Mesothelial cell of epicardium (in vitro differentiated cells): ENCODE measurements at regions not wholly inside any gene's neighbourhood (a gene's known extent, or its start where the extent isn't known, plus 50 kb on each side); places are given as distances from the start of the nearest gene placed in this dataset.

ENCODE experiments used
- DNase-seq, 2 experiments: peaks; one replicate each; pipeline ENCODE4 v3.0.0; 2021; ENCODE audit warnings: low spot score in 2 of 2; ENCODE audit not compliant: unreplicated experiment in 2 of 2
- H3K27ac Mint-ChIP-seq: 2 replicates; pipeline ENCODE4 v1.8.0; 2021; ENCODE audit warnings: mixed read lengths
- H3K27me3 Mint-ChIP-seq: 2 replicates; pipeline ENCODE4 v1.8.0; 2021; ENCODE audit warnings: low read depth, mixed read lengths
- H3K36me3 Mint-ChIP-seq: 2 replicates; pipeline ENCODE4 v1.8.0; 2021; ENCODE audit warnings: mixed read lengths
- H3K4me1 Mint-ChIP-seq: 2 replicates; pipeline ENCODE4 v1.8.0; 2021; ENCODE audit warnings: mixed read lengths
- H3K4me3 Mint-ChIP-seq: 2 replicates; pipeline ENCODE4 v1.8.0; 2021; ENCODE audit warnings: mild to moderate bottlenecking, moderate library complexity, mixed read lengths
- H3K9me3 Mint-ChIP-seq: 2 replicates; pipeline ENCODE4 v1.8.0; 2021; ENCODE audit warnings: mixed read lengths
- TF ChIP-seq, protein P1 (sequence below): fragments of 200-600 bp; sonication (generic); IDR thresholded peaks from one replicate; pipeline ENCODE4 v1.5.0; 2021; ENCODE audit warnings: antibody characterized with exemption; ENCODE audit not compliant: unreplicated experiment

- Mint-ChIP-seq H3K4me1 (no peaks in the 10 kb centered on the region), H3K9me3 (no peaks in the 10 kb centered on the region), H3K27ac (no peak overlapping the region), H3K27me3 (peaks cover 8% of the 10 kb centered on the region), H3K36me3 (no peaks in the 10 kb centered on the region), H3K4me3 (no peak overlapping the region)
- no peak for DNase-seq
- TF ChIP-seq, protein P1, sequence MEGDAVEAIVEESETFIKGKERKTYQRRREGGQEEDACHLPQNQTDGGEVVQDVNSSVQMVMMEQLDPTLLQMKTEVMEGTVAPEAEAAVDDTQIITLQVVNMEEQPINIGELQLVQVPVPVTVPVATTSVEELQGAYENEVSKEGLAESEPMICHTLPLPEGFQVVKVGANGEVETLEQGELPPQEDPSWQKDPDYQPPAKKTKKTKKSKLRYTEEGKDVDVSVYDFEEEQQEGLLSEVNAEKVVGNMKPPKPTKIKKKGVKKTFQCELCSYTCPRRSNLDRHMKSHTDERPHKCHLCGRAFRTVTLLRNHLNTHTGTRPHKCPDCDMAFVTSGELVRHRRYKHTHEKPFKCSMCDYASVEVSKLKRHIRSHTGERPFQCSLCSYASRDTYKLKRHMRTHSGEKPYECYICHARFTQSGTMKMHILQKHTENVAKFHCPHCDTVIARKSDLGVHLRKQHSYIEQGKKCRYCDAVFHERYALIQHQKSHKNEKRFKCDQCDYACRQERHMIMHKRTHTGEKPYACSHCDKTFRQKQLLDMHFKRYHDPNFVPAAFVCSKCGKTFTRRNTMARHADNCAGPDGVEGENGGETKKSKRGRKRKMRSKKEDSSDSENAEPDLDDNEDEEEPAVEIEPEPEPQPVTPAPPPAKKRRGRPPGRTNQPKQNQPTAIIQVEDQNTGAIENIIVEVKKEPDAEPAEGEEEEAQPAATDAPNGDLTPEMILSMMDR = no peak
Observed at GRCh38 chr1:30061292-30062220, 661.8 kb downstream of the MATN1 start.

DNA sequence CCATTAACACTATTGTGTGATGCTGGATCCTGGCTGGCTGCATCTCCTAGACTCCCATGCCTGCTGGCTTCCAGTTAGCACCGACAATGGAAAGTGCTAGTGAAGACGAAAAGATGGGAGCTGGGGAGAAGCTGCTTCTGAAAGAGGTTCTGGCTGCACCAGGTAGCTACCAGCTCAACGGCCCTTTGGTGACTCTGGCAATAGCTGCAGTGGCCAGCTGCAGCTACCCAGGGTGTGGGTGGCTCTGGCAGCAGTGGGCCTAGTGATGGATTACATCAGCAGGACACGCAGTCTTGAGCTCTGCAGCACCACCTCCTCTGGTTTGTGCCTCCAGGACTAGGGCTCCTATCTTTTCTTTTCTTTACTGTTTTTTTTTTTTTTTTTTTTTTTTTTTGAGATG lies 662.6 kb downstream of the MATN1 start:
- H3K27me3 Mint-ChIP-seq = peaks cover 10% of the 10 kb centered on the region
- no peak for DNase-seq
- no peak overlapping the region for H3K27ac Mint-ChIP-seq
- no peaks in the 10 kb centered on the region for H3K4me1 Mint-ChIP-seq
- no peaks in the 10 kb centered on the region for H3K9me3 Mint-ChIP-seq
- TF ChIP-seq, protein P1 = no peak
- no peak overlapping the region for H3K4me3 Mint-ChIP-seq
- H3K36me3 Mint-ChIP-seq = no peaks in the 10 kb centered on the region

GRCh38 chr1:30058970-30059369 lies 664.4 kb downstream of the MATN1 start:
- TF ChIP-seq, protein P1 = no peak
- Mint-ChIP-seq H3K4me1 (no peaks in the 10 kb centered on the region), H3K27ac (no peak overlapping the region), H3K4me3 (no peak overlapping the region), H3K27me3 (peaks cover 25% of the 10 kb centered on the region), H3K36me3 (no peaks in the 10 kb centered on the region), H3K9me3 (no peaks in the 10 kb centered on the region)
- no peak for DNase-seq

DNA sequence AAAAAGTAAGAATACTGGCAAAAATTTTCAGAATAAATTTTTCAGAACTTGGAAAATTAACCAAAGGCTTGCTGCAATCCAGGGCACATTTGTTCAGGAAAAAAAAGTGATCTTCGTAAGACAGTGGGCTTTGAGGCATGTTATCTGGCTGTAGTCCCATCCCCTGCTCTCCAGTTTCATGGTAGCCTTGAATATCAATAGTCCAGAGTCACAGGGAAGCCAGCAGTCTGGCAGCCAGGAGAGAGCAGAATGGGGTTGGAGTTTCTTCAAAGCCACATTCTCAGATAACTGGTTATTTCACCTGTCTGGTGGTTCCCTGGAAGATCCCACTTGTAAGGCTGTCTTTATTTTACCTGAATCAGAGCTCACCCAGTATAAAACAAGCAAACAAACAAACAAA lies 669.3 kb downstream of the MATN1 start:
- Mint-ChIP-seq H3K4me1 (no peaks in the 10 kb centered on the region), H3K36me3 (no peaks in the 10 kb centered on the region), H3K4me3 (no peak overlapping the region), H3K27me3 (peaks cover 55% of the 10 kb centered on the region), H3K9me3 (no peaks in the 10 kb centered on the region), H3K27ac (no peak overlapping the region)
- TF ChIP-seq, protein P1 = no peak
- DNase-seq = no peak

- no peaks in the 10 kb centered on the region for H3K9me3 Mint-ChIP-seq
- H3K4me1 Mint-ChIP-seq = no peaks in the 10 kb centered on the region
- no peak overlapping the region for H3K4me3 Mint-ChIP-seq
- peaks cover 59% of the 10 kb centered on the region for H3K27me3 Mint-ChIP-seq
- H3K36me3 Mint-ChIP-seq = no peaks in the 10 kb centered on the region
- TF ChIP-seq, protein P1 = no peak
- no peak for DNase-seq
- no peak overlapping the region for H3K27ac Mint-ChIP-seq
Observed at GRCh38 chr1:30052178-30052577, 671.2 kb downstream of the MATN1 start.
